ENCODE measurements at regions not wholly inside any gene's neighbourhood (a gene's known extent, or its start where the extent isn't known, plus 50 kb on each side); places are given as distances from the start of the nearest gene placed in this dataset.
"Not testable (repeated sequence)": the region's sequence is repeated elsewhere in the genome, so short reads cannot be mapped to it uniquely, and the experiment has no call there.

DNA sequence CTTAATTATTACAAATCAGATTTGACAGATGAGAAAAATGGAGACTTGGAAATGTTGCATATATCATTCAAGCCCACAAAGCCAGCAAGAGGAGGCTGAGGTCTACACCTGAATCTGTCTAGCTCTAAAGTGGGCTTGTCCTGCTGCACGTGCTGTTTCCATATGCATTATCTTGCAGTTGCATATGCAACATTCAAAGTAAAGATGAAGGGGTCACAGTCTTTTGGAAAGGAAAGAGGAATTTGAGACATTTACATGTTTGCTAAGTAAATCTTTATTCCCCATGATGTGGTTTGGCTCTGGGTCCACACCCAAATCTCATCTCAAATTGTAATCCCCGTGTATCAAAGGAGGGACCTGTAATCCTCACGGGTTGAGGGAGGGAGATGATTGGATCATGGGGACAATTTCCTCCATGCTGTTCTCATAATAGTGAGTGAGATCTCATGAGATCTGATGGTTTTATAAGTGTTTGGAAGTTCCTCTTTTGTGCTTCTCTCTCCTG is 98.3 kb downstream of the BACH1 start:
- no peak for DNase-seq

GRCh38 chr21:29403301-29403700 is 104.6 kb downstream of the BACH1 start:
- DNase-seq, result no peak

DNA sequence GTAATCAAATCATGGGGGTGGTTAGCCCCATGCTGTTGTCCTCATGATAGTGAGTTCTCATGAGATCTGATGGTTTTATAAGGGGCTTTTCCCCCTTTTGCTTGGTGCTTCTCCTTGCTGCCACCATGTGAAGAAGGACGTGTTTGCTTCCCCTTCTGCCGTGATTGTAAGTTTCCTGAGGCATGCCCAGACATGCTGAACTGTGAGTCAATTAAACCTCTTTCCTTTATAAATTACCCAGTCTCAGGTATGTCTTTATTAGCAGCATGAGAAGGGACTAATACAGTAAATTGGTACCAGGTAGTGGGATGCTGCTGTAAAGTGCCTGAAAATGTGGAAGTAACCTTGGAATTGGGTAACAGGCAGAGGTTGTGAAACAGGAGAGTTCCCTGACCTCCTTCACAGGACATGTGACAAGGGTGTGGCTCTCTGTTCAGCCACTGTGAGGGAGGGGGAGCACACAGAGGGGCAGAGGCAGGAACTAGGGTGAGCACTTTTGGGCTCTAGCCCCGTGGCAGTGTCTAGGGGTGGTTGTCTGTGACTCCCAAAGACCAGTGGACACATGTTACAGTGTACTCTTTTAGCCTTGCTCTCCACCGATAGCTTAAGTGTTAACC is 105.3 kb downstream of the BACH1 start:
- DNase-seq, result no peak

- DNase-seq, result no peak
Measured at GRCh38 chr21:29405503-29406122, 106.9 kb downstream of the BACH1 start.

GRCh38 chr21:29406385-29406784 is 107.7 kb downstream of the BACH1 start:
- no peak for DNase-seq

GRCh38 chr21:29407571-29407970 is 108.8 kb downstream of the BACH1 start:
- no peak for DNase-seq

GRCh38 chr21:29413683-29414082 is 115.0 kb downstream of the BACH1 start:
- no peak for DNase-seq

DNA sequence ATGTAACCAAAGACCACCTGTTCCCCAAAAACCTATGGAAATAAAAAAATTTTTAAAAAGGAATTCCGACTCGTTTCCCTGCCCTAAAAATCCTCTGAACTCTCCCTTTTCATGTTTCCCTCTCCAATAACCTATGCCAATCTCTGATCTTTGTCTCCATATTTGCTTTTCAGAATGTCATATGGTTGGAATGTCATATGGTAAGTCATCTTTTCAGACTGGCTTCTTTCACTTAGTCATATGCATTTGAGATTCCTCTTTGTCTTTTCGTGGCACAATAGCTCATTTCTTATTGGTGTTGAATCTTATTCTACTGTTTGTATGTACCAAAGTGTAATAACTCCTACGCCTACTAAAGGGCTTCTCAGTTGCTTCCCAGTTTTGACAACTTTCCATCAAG is 117.5 kb downstream of the BACH1 start:
- DNase-seq, result no peak

DNA sequence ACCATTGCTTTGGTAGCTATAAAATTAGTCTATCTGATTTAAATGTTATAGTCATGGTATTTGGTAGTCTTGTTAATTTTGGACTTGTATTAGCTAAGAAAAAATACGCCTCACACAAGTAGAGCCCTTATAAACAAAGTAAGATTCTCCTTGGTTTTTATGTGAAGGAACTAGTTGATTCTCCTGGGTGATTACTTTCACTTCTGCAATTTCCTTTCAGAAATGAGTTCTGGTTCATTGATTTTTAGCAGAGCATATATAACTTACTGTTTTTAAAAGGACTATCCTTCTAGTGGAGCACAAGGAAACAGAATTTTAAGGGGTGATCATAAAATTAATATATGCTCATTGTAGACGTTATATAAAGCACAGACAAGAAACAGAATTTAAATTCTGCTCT is 120.1 kb downstream of the BACH1 start:
- no peak for DNase-seq

DNA sequence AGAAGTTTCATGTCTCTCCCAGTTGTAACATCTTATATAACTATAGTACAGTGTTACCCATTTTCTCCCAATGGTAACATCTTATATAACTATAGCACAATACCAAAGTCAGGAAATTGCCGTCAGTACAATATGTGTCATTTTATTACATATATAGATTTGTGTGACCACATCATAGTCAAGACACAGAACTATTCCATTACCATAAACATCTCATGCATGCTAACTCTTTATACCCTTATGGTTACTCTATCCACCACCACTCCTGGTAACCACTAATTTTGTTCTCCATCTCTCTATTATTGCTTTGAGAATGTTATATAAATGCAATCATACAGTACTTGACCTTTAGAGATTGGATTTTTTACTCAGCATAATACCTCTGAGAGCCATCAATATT is 120.7 kb downstream of the BACH1 start:
- DNase-seq, result no peak

DNA sequence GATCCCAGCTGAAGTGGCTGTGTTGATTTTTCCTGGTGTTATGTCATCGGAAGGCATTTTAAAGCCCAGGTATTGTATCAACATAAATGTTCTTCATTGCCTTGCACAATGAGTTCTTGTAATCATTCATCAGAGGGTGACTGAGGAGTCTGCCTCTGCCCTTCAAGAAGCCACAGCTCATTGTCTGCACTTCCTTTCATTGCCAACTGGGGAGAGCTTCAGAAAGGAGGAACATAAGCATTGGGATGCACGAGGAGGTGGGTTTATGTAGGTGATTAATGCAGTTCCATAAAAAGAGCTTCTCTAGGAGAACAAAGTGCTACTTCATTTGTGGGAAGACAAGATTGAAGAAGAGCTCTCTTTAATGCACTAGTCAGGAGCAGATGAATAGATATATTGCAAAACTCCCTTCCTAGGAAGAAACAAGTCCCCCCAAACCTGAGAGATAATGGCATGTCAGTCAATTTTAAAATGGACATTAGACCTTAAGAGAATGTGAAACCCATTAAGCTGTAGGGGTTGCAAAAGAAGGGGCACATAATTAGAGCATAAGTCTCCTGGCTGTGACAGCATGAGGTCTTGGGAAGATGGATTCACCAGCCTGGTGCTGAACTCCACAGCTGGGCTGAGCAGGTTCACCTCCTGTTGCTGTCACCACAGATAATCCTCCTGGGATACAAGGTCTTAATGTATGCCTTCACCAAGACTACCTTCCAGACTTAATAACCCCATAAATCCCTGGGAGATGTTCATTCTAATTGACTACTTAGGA is 124.6 kb downstream of the BACH1 start:
- no peak for DNase-seq

DNA sequence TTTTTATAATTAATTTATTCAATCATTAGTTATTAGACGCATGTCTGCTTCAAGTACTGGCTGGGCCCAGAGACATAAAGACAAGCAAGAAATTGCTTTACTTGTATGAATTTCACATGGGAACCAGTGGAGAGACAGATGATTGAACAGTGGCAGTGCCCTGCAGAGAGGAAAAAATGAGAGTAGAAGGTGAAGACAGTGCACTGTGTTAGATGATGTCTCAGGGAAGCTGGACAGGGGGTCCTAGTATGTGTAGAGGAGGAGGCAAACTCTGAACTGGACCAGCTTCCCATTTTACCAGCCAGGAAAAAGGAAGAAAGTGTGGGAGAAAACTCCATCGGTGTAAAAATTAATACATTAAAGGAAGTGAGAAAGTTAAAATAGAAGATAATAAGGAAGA is 126.0 kb downstream of the BACH1 start:
- DNase-seq, result no peak

GRCh38 chr21:29429218-29429617 is 130.5 kb downstream of the BACH1 start:
- no peak for DNase-seq

DNA sequence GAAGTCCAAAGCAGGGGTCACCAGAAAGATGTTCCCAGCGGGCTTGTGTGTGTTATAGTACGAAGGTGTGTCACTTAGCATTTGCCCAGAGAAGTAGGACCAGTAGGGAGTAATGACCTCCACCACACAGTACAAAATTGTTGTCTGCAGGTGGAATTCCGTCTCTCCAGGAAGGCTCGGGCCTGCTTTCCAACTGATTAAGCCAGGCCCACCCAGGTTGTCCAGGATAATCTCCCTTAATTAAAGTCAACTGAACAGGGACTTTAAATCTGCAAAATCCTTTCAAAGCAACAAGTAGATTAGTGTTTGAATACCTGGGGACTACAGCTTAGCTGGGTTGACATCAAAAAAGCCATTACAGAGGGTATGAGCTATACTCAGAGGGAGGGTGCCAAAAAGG is 131.3 kb downstream of the BACH1 start:
- DNase-seq, result no peak

DNA sequence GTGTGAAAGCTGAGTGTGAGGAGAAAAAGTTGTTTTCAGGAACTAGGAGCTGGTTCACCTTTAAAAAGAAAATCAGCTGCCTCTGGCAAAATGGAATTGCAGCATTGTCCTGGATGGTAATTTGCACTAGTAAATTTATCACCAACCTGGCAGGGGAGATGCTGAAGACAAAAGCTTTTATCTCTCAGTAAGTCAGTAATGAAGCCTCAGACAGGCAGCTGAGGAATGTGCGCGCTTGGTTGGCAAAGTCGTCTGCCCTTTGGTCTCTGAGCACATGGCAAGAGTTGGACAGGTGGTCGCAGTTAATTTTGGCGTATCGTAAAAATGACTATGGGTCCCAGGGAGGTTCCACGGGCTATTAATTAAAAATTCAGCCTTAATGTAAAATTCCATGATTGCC is 131.9 kb downstream of the BACH1 start:
- DNase-seq, result no peak

GRCh38 chr21:29431178-29431577 is 132.5 kb downstream of the BACH1 start:
- DNase-seq, result no peak

GRCh38 chr21:29431680-29432079 is 133.0 kb downstream of the BACH1 start:
- DNase-seq, result no peak

GRCh38 chr21:29433366-29434059 is 134.8 kb downstream of the BACH1 start:
- DNase-seq, result no peak

DNA sequence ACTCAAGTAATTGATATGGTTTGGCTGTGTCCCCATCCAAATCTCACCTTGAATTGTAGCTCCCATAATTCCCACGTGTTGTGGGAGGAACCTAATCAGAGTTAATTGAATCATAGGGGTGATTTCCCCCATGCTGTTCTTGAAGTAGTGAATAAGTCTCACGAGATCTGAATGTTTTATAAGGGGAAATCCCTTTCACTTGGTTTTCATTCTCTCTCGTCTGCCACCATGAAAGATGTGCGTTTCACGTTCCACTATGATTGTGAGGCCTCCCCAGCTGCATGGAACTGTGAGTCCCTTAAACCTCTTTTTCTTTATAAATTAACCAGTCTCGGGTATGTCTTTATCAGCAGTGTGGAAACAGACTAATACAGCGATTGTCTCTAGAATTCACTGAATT is 135.4 kb downstream of the BACH1 start:
- DNase-seq, result no peak

DNA sequence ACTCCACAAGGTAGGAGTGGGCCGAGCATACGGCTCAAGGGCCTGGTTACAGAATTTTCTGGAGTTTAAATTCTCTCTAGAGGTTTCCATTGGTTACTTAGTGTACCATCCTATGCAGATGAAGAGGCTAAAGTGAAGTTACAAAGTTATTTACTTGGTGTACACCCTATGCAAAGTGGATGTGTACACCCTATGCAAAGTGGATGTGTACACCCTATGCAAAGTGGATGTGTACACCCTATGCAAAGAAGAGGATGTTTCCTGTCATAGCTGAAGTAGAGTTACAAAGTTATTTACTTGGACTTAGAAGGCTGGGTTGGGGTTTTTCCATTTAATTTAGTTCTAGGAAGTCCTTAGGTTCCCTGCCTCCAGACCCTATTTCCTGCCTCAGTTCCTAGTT is 136.3 kb downstream of the BACH1 start:
- not testable (repeated sequence) for DNase-seq

DNA sequence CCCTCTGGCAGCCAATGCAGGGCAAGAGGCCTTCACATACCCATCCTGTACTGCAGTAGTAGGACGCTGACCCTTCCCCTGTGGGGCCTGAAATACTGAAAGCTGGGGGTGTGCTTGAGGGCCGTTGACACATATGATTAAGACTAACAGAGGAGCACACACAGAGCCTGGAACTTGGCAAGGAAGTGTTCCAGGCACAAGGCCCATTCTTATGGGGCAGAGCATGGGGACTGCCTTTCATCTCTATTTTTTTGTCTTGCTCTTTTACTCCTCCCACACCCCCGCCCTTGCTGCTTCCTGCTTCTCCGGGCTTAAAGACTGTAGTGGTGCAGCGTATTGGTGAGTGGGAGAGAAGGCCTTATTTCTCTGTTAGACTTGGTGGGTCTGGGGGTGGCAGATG is 137.4 kb downstream of the BACH1 start:
- DNase-seq, result peak; percentile 45

GRCh38 chr21:29436650-29437049 is 137.9 kb downstream of the BACH1 start:
- DNase-seq, result no peak

DNA sequence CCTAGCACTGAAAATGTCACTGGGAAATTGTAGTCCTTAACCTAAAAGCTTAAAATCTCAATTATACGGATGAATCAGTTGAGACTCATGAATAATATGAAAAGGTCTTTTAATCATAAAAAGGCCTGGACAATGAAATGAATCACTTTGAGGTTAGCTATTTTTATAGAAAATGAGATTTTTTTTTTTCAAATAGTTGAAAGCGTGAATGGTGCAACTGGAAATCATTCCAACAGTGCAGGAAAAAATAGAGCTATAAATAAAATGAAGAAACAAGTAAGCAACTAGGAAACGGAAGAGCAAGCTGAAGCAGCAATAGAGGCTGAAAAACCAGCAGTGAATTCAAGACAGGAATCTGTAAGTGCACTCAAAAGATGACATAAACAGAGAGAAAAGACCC is 142.9 kb downstream of the BACH1 start:
- no peak for DNase-seq
